Stimulated activated CD8-positive, alpha-beta memory T cell treated with anti-CD3 and anti-CD28 coated beads, Interleukin-7, amount 100 ng/mL, for 48 hours (primary cell): ENCODE measurements at regions not wholly inside any gene's neighbourhood (a gene's known extent, or its start where the extent isn't known, plus 50 kb on each side); places are given as distances from the start of the nearest gene placed in this dataset.

Experiments used
- DNase-seq, 2 donors: peaks; one replicate each; pipeline ENCODE4 v3.0.0-alpha.2; 2020; ENCODE audit warnings: low read depth in 1 of 2; ENCODE audit errors: extremely low read depth in 1 of 2

- no peak for DNase-seq
These were observed 142.8 kb upstream of the B3GAT1 start for GRCh38 chr11:134554861-134555260.

- no peak for DNase-seq
These were observed 142.1 kb upstream of the B3GAT1 start for GRCh38 chr11:134554106-134554505.

GRCh38 chr11:134552749-134553148, 140.7 kb upstream of the B3GAT1 start:
- DNase-seq, result no peak

- DNase-seq, result no peak
These were observed 133.5 kb upstream of the B3GAT1 start for GRCh38 chr11:134545521-134545920.

DNA sequence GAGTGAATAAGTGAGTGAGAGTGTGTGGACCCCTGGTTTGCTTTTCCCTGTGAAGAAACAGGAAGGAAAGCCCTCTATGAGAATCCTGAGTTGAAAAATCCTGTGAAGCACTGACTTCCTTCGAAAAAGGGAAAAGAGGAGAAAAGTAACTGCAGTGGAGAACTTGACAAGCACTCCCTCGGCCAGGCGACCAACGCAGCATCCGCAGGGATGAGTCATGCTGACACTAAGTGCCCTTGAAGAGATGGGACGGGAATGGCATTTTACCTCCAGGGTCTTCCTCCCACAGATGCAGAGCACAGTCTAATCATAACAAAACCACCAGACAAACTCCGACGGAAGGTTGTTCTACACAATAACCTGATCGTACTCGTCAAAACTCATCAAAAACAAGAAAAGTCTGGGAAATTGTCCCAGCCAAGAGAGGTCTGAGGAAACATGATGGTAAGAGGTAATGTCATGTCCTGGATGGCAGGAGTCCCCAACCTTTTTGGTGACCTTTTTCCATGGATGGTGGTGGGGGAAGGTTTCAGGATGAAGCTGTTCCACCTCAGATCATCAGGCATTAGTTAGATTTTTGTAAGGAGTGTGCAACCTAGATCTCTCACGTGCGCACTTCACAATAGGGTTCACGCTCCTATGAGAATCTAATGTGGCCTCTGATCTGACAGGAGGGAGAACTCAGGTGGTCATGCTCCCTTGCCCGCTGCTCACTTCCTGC, 132.2 kb upstream of the B3GAT1 start:
- DNase-seq, result no peak

DNA sequence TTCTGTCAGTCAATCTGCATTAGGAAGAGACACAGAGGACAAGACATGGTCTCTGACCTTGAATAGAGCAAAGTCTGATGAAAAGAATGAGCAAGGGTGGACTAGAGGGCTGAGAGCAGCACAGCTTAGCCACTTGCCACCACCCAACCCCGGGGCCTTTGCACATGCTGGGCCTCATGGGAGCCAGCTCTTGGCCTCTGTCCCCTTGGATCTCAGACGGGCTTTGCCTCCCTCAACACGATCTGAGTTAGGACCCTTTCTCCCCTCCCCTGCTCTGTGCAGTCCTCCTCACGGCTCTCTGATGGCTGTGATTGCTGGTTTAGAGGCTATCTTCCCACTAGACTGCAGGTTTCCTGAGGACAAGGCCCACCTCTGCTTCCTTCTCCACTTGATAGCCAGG, 131.6 kb upstream of the B3GAT1 start:
- no peak for DNase-seq

GRCh38 chr11:134543241-134543640, 131.2 kb upstream of the B3GAT1 start:
- DNase-seq, result no peak

- no peak for DNase-seq
These were observed 130.5 kb upstream of the B3GAT1 start for GRCh38 chr11:134542401-134543165.

DNA sequence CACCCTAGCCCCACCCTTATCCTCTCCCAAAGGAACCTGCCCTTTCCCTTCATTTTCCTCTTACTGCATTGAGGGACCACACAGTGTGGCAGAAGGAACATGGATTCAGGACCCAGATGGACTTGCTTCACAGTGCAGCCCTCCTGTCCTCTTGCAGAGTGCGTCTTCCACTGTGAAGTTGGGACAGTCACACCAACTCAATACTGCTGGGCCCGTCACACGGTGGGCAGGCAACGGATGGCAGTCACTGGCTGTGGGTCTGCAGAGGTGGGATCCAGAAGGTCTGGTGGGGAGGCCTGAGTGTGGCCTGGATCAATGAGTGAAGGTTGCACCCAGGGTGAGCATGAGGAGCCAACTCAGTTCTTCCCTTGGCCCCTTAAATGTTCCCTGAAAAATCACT, 129.9 kb upstream of the B3GAT1 start:
- DNase-seq, result no peak

DNA sequence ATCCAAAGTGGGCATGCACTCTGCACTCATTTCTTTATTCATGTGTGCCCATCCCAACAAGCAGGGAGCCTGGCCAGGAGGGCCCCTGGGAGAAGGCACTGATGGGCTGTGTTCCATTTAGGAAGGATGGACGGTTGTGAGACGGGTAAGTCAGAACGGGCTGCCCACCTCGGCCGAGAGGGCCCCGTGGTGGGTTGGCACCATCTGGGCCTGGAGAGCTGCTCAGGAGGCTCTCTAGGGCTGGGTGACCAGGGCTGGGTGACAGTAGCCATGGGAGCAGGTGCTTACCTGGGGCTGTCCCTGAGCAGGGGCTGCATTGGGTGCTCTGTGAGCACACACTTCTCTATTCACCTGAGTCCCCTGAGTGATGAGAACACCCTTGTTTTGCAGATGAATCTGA, 129.3 kb upstream of the B3GAT1 start:
- DNase-seq, result no peak

GRCh38 chr11:134539285-134539684, 127.2 kb upstream of the B3GAT1 start:
- no peak for DNase-seq

- no peak for DNase-seq
These were observed 126.7 kb upstream of the B3GAT1 start for GRCh38 chr11:134538742-134539141.

GRCh38 chr11:134537941-134538340, 125.9 kb upstream of the B3GAT1 start:
- no peak for DNase-seq

DNA sequence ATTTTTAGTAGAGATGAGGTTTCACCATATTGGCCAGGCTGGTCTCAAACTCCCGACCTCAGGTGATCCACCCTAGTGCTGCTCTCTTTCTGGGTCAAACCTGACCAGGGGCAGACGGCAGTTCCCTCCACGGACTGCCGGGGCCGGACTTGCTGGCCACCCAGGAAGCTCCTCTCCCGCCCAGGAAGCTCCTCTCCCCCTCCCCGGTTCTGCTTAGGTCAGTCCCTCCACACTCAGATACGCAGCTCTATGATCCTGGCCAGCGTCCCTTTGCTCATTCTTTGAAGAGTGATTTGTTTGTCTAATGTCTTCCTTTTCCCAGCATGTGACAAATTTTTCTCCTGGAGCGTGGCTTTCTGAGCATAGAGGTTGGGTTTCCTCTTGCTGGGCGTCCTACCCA, 125.3 kb upstream of the B3GAT1 start:
- DNase-seq, result no peak

DNA sequence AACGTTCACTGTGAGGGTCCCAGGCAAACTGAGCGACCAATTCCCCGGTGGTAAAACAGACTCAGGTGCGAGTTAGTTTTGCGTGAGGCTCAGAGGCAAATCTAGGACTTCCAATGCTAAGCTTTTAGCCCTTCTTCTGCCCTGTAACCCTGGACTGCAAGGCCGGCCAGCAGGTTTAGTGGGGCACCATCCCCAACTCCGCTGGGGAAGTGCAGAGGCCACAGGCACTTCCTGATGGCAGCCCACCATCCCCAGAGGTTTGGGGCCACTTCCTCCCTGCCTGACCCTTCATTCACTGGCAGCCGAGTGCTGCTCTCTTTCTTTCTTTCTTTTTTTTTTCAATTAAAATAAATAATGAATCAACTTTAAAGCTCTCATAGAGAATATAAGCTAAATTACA, 124.6 kb upstream of the B3GAT1 start:
- no peak for DNase-seq

GRCh38 chr11:134536219-134536618, 124.2 kb upstream of the B3GAT1 start:
- DNase-seq, result no peak

- DNase-seq, result no peak
These were observed 123.3 kb upstream of the B3GAT1 start for GRCh38 chr11:134535029-134536025.

- no peak for DNase-seq
These were observed 121.5 kb upstream of the B3GAT1 start for GRCh38 chr11:134533511-134533910.

GRCh38 chr11:134532921-134533421, 120.9 kb upstream of the B3GAT1 start:
- no peak for DNase-seq

- no peak for DNase-seq
These were observed 120.3 kb upstream of the B3GAT1 start for GRCh38 chr11:134532131-134532920.
